ENCODE measurements at regions not wholly inside any gene's neighbourhood (a gene's known extent, or its start where the extent isn't known, plus 50 kb on each side); places are given as distances from the start of the nearest gene placed in this dataset.

DNA sequence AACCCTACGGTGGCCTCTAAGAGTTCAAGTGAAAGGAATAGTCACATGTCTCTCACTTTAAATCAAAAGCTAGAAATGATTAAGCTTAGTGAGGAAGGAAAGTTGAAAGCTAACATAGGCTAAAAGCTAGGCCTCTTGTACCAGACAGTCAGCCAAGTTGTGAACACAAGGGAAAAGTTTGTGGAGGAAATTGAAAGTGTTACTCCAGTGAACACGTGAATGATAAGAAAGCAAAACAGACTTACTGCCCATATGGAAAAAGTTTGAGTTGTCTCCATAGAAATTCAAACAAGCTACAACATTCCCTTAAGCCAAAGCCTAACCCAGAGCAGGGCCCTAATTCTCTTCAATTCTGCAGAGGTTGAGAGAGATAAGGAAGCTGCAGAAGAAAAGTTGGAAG lies 51.5 kb upstream of the RAB9B start:
- TF ChIP-seq, protein P1, sequence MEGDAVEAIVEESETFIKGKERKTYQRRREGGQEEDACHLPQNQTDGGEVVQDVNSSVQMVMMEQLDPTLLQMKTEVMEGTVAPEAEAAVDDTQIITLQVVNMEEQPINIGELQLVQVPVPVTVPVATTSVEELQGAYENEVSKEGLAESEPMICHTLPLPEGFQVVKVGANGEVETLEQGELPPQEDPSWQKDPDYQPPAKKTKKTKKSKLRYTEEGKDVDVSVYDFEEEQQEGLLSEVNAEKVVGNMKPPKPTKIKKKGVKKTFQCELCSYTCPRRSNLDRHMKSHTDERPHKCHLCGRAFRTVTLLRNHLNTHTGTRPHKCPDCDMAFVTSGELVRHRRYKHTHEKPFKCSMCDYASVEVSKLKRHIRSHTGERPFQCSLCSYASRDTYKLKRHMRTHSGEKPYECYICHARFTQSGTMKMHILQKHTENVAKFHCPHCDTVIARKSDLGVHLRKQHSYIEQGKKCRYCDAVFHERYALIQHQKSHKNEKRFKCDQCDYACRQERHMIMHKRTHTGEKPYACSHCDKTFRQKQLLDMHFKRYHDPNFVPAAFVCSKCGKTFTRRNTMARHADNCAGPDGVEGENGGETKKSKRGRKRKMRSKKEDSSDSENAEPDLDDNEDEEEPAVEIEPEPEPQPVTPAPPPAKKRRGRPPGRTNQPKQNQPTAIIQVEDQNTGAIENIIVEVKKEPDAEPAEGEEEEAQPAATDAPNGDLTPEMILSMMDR (IDR thresholded peaks at IDR 0.05; ENCODE audit: borderline replicate concordance, extremely low read depth, low read length, poor library complexity, severe bottlenecking), result no peak
- no peak for TF ChIP-seq EZH2 (IDR thresholded peaks at IDR 0.05; ENCODE audit: borderline replicate concordance, low read depth, low read length, severe bottlenecking)

Data from DND-41 (cell line).